ENCODE measurements at regions not wholly inside any gene's neighbourhood (a gene's known extent, or its start where the extent isn't known, plus 50 kb on each side); places are given as distances from the start of the nearest gene placed in this dataset.

DNA sequence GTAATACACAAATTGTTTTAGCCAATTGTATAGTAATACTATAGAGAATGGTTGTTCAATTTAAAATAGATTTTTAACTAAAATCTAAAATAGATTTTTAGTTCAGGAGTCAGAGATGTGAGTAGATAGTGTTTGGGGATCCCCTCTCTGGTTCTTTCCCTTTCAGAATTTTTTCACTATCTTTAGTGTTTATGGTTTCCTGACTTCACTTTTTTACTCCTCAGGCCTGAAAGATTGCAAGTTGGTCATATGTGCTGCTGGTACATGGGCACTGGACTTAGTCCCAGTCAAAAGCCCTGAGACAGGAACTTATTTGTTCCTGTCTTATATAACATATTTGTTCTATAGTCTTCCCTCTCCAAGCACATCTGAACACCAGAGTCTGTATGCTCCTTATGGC lies 96.8 kb upstream of the ATP1B1 start:
- no peak for ATAC-seq
- Histone ChIP-seq H3K36me3 (ENCODE audit: insufficient read depth in 1 of 2, low read depth in 1 of 2) (no peaks in the 10 kb centered on the region), H3K27me3 (ENCODE audit: insufficient read depth in 3 of 3, low read length in 2 of 3) (no peaks in the 10 kb centered on the region), H3K4me3 (no peak overlapping the region), H3K9me3 (no peaks in the 10 kb centered on the region), H3K4me1 (no peaks in the 10 kb centered on the region), H3K27ac (no peak overlapping the region)
- DNase-seq: no peak
- intact Hi-C loops (cut with DNase I): no loop called here
- TF ChIP-seq, protein P1, sequence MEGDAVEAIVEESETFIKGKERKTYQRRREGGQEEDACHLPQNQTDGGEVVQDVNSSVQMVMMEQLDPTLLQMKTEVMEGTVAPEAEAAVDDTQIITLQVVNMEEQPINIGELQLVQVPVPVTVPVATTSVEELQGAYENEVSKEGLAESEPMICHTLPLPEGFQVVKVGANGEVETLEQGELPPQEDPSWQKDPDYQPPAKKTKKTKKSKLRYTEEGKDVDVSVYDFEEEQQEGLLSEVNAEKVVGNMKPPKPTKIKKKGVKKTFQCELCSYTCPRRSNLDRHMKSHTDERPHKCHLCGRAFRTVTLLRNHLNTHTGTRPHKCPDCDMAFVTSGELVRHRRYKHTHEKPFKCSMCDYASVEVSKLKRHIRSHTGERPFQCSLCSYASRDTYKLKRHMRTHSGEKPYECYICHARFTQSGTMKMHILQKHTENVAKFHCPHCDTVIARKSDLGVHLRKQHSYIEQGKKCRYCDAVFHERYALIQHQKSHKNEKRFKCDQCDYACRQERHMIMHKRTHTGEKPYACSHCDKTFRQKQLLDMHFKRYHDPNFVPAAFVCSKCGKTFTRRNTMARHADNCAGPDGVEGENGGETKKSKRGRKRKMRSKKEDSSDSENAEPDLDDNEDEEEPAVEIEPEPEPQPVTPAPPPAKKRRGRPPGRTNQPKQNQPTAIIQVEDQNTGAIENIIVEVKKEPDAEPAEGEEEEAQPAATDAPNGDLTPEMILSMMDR (IDR thresholded peaks at IDR 0.05): no peak

DNA sequence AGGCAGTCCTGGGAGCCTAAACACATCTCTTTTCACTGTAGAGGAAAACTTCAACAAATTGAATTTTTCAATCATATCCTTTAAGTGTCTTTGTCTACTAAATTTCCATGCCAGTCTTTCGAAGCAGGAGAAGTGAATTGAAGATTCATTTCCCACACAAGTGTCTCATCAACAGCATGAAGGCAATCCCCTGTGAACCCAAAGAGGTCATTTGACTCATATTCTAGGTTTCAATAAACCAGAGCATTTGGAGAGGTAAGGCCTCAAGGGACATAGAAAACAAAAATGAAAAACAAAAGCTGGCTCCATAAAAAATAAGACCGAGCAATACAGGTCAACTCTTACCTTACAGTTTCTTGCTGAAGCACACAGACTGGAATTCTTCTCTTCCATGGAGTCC lies 94.1 kb upstream of the ATP1B1 start:
- no peak for DNase-seq
- intact Hi-C loops (cut with DNase I): no loop called here
- 90 to 91% (median 91%) methylated on average over 2 of the region's 2 CpGs for WGBS, 3 donors
- H3K9me3 ChIP-seq: no peaks in the 10 kb centered on the region
- H3K36me3 ChIP-seq (ENCODE audit: insufficient read depth in 1 of 2, low read depth in 1 of 2): no peaks in the 10 kb centered on the region
- TF ChIP-seq, protein P1 (IDR thresholded peaks at IDR 0.05): no peak
- no peak overlapping the region for H3K27ac ChIP-seq
- H3K4me1 ChIP-seq: no peaks in the 10 kb centered on the region
- no peaks in the 10 kb centered on the region for H3K27me3 ChIP-seq (ENCODE audit: insufficient read depth in 3 of 3, low read length in 2 of 3)
- ATAC-seq: no peak
- no peak overlapping the region for H3K4me3 ChIP-seq

DNA sequence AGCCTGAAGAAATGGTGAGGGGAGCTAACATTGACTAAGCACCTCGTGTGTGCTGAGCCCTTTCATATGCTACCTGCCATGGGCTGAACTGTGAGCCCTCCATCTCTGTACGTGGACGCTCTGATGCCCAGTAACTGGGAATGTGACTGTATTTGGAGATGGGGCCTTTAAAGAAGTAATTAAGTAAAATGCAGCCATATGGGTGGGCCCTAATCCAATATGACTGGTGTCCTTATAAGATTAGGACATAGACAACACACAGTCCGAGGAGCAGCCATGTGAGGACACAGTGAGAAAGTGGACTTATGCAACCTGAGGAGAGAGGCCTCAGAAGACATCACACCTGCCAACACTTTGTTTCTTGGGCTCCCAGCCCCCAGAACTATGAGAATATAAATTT lies 92.7 kb upstream of the ATP1B1 start:
- Histone ChIP-seq H3K4me1 (no peaks in the 10 kb centered on the region), H3K4me3 (no peak overlapping the region), H3K27ac (no peak overlapping the region), H3K27me3 (ENCODE audit: insufficient read depth in 3 of 3, low read length in 2 of 3) (no peaks in the 10 kb centered on the region), H3K9me3 (no peaks in the 10 kb centered on the region), H3K36me3 (ENCODE audit: insufficient read depth in 1 of 2, low read depth in 1 of 2) (no peaks in the 10 kb centered on the region)
- ATAC-seq: no peak
- no peak for DNase-seq
- 77 to 91% (median 86%) methylated on average over 4 of the region's 4 CpGs for WGBS, 3 donors
- intact Hi-C loops (cut with DNase I): no loop called here
- TF ChIP-seq, protein P1 (IDR thresholded peaks at IDR 0.05): no peak

DNA sequence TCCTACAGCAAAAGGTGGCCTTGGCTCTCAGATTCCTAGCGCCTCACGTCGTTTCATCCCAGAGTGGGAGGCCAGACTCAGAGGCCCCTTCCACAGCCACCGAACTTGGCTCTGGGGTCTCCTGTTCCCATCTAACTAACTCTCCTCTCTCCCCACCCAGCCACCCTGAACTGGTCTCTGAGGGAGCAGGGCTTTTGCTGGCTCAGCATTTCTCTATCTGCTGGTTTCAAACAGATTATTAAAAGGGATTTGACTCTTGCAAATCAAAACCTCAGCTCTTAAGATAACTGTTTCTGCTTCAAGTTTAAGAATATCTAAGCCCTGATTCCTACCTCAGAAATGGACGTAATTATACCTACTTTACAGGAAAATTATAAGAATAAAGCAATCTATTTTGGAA lies 91.0 kb upstream of the ATP1B1 start:
- TF ChIP-seq, protein P1 (IDR thresholded peaks at IDR 0.05): no peak
- Histone ChIP-seq H3K27ac (no peak overlapping the region), H3K4me1 (no peaks in the 10 kb centered on the region), H3K4me3 (no peak overlapping the region), H3K9me3 (no peaks in the 10 kb centered on the region), H3K36me3 (ENCODE audit: insufficient read depth in 1 of 2, low read depth in 1 of 2) (no peaks in the 10 kb centered on the region), H3K27me3 (ENCODE audit: insufficient read depth in 3 of 3, low read length in 2 of 3) (no peaks in the 10 kb centered on the region)
- WGBS, 3 donors: 88 to 95% (median 91%) methylated on average over 5 of the region's 5 CpGs
- ATAC-seq (no peak), DNase-seq (no peak)
- intact Hi-C loops (cut with DNase I): no loop called here

DNA sequence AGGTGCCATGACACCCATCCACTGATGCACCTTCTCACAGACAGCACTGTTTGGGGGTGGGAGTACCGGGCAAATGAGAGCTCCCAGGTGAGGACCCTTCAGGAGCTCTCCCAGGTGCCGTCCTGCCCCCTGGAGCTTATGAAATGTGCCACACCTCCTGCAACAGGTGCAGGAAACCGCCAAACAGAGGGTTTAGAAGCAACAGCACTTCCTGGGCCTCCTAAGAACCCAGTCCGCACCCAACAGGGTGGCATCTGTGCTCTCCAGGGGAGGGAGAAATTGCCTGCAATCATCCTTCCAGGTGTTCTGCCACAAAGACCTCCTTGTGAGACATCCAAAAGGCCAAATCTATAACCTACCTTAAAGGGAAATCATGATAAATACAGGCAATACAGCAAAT lies 87.7 kb upstream of the ATP1B1 start:
- TF ChIP-seq, protein P1 (IDR thresholded peaks at IDR 0.05): no peak
- ATAC-seq: no peak
- intact Hi-C loops (cut with DNase I): no loop called here

More for the DNA sequence above, 87.7 kb upstream of the ATP1B1 start:
- Histone ChIP-seq H3K27me3 (ENCODE audit: insufficient read depth in 3 of 3, low read length in 2 of 3) (no peaks in the 10 kb centered on the region), H3K4me1 (no peaks in the 10 kb centered on the region), H3K4me3 (no peak overlapping the region), H3K9me3 (no peaks in the 10 kb centered on the region), H3K36me3 (ENCODE audit: insufficient read depth in 1 of 2, low read depth in 1 of 2) (no peaks in the 10 kb centered on the region), H3K27ac (no peak overlapping the region)
- WGBS, 3 donors: 83 to 89% (median 87%) methylated on average over 4 of the region's 4 CpGs
- DNase-seq: no peak
